Smooth muscle cell (in vitro differentiated cells): ENCODE measurements at regions not wholly inside any gene's neighbourhood (a gene's known extent, or its start where the extent isn't known, plus 50 kb on each side); places are given as distances from the start of the nearest gene placed in this dataset.

Source experiments
- DNase-seq: peaks from one replicate; lab custom pipeline; 2025; ENCODE audit not compliant: unreplicated experiment; lab: John Stamatoyannopoulos, UW
- H2AFZ ChIP-seq: fragments of 200-600 bp; sonication (generic); 2 replicates; pipeline ENCODE4 v1.6.0; 2016; ENCODE audit warnings: antibody characterized with exemption, low read depth, mild to moderate bottlenecking
- H3F3A ChIP-seq: fragments of 200-600 bp; sonication (generic); 2 replicates; pipeline ENCODE4 v1.6.0; 2017; ENCODE audit warnings: antibody characterized with exemption, low read depth
- H3K27ac ChIP-seq: fragments of 200-600 bp; sonication (generic); 2 replicates; pipeline ENCODE4 v1.5.1; 2016; ENCODE audit warnings: low read depth, mild to moderate bottlenecking
- H3K27me3 ChIP-seq: fragments of 200-600 bp; sonication (generic); 2 replicates; pipeline ENCODE4 v1.6.1; 2016; ENCODE audit warnings: low read depth, mild to moderate bottlenecking
- H3K36me3 ChIP-seq: fragments of 200-600 bp; sonication (generic); 2 replicates; pipeline ENCODE4 v1.5.1; 2016; ENCODE audit warnings: low read depth
- H3K4me1 ChIP-seq: fragments of 200-600 bp; sonication (generic); 2 replicates; pipeline ENCODE4 v1.5.1; 2016; ENCODE audit warnings: low read depth
- H3K4me2 ChIP-seq: fragments of 200-600 bp; sonication (generic); 2 replicates; pipeline ENCODE4 v1.6.0; 2016; ENCODE audit warnings: mild to moderate bottlenecking
- H3K4me3 ChIP-seq: fragments of 200-600 bp; sonication (generic); 2 replicates; pipeline ENCODE4 v1.5.1; 2016; ENCODE audit warnings: mild to moderate bottlenecking
- H3K79me2 ChIP-seq: fragments of 200-600 bp; sonication (generic); 2 replicates; pipeline ENCODE4 v1.6.0; 2016; ENCODE audit warnings: low read depth, mild to moderate bottlenecking
- H3K9ac ChIP-seq: fragments of 200-600 bp; sonication (generic); 2 replicates; pipeline ENCODE4 v1.6.0; 2016; ENCODE audit warnings: low read depth
- H3K9me3 ChIP-seq: fragments of 200-600 bp; sonication (generic); replicated peaks from 2 replicates; pipeline ENCODE4 v1.5.1; 2016; ENCODE audit warnings: low read depth
- H4K20me1 ChIP-seq: fragments of 200-600 bp; sonication (generic); 2 replicates; pipeline ENCODE4 v1.6.0; 2016; ENCODE audit warnings: low read depth
- CTCF ChIP-seq: fragments of 200-600 bp; sonication (generic); IDR thresholded peaks from 2 replicates; pipeline ENCODE4 v1.5.1; 2017; ENCODE audit warnings: borderline replicate concordance, mild to moderate bottlenecking, antibody characterized with exemption; ENCODE audit not compliant: insufficient read depth, poor library complexity, severe bottlenecking
- WGBS: methylation state at CpG from one replicate; pipeline ENCODE4 v1.1.7; 2016; ENCODE audit warnings: low lambda C conversion rate; 5-methylcytosine and 5-hydroxymethylcytosine counted together

GRCh38 chr9:134566196-134566847 is 75.3 kb upstream of the COL5A1 start:
- Histone ChIP-seq H3K27me3 (no peaks in the 10 kb centered on the region), H3K36me3 (no peaks in the 10 kb centered on the region), H3K27ac (no peak overlapping the region), H3K4me1 (no peaks in the 10 kb centered on the region), H3K9me3 (no peaks in the 10 kb centered on the region), H3K4me2 (no peak overlapping the region), H3K9ac (no peak overlapping the region), H3K79me2 (no peaks in the 10 kb centered on the region), H3K4me3 (no peak overlapping the region), H3F3A (peaks cover 8% of the 10 kb centered on the region), H2AFZ (no peak overlapping the region), H4K20me1 (no peaks in the 10 kb centered on the region)
- no peak for DNase-seq
- 94% methylated on average over 18 of the region's 18 CpGs for WGBS
- TF ChIP-seq CTCF: no peak

- peaks cover 9% of the 10 kb centered on the region for H3F3A ChIP-seq
- no peak overlapping the region for H3K4me3 ChIP-seq
- H3K4me2 ChIP-seq: no peak overlapping the region
- H3K4me1 ChIP-seq: no peaks in the 10 kb centered on the region
- H3K36me3 ChIP-seq: no peaks in the 10 kb centered on the region
- no peak for TF ChIP-seq CTCF
- no peaks in the 10 kb centered on the region for H4K20me1 ChIP-seq
- DNase-seq: no peak
- H3K9ac ChIP-seq: no peak overlapping the region
- H3K9me3 ChIP-seq: no peaks in the 10 kb centered on the region
- 100% methylated on average over 5 of the region's 5 CpGs for WGBS
- no peak overlapping the region for H3K27ac ChIP-seq
- H3K27me3 ChIP-seq: no peaks in the 10 kb centered on the region
- no peaks in the 10 kb centered on the region for H3K79me2 ChIP-seq
- H2AFZ ChIP-seq: no peak overlapping the region
Observed at GRCh38 chr9:134566936-134567335, 74.7 kb upstream of the COL5A1 start.

GRCh38 chr9:134568116-134568515 is 73.5 kb upstream of the COL5A1 start:
- H3K27ac ChIP-seq: peak overlapping the region; percentile 68
- H3K9ac ChIP-seq: no peak overlapping the region
- no peaks in the 10 kb centered on the region for H3K79me2 ChIP-seq
- no peaks in the 10 kb centered on the region for H3K36me3 ChIP-seq
- no peak overlapping the region for H3K4me2 ChIP-seq
- no peak for DNase-seq
- no peak for TF ChIP-seq CTCF
- H3K4me1 ChIP-seq: no peaks in the 10 kb centered on the region
- H3K9me3 ChIP-seq: no peaks in the 10 kb centered on the region
- H3K4me3 ChIP-seq: no peak overlapping the region
- no peaks in the 10 kb centered on the region for H3K27me3 ChIP-seq
- H2AFZ ChIP-seq: no peak overlapping the region
- H4K20me1 ChIP-seq: no peaks in the 10 kb centered on the region
- 90% methylated on average over 5 of the region's 5 CpGs for WGBS
- peaks cover 6% of the 10 kb centered on the region for H3F3A ChIP-seq

GRCh38 chr9:134568811-134569210 is 72.8 kb upstream of the COL5A1 start:
- H3K79me2 ChIP-seq: no peaks in the 10 kb centered on the region
- H3K4me1 ChIP-seq: no peaks in the 10 kb centered on the region
- TF ChIP-seq CTCF: no peak
- peak overlapping the region; percentile 68 for H3K27ac ChIP-seq
- peaks cover 6% of the 10 kb centered on the region for H3F3A ChIP-seq
- no peak overlapping the region for H3K4me2 ChIP-seq
- H2AFZ ChIP-seq: peak overlapping the region; percentile 65
- no peaks in the 10 kb centered on the region for H3K9me3 ChIP-seq
- no peaks in the 10 kb centered on the region for H4K20me1 ChIP-seq
- H3K4me3 ChIP-seq: no peak overlapping the region
- 45% methylated on average over 3 of the region's 3 CpGs for WGBS
- H3K27me3 ChIP-seq: no peaks in the 10 kb centered on the region
- no peaks in the 10 kb centered on the region for H3K36me3 ChIP-seq
- no peak overlapping the region for H3K9ac ChIP-seq
- no peak for DNase-seq
